ENCODE measurements at regions not wholly inside any gene's neighbourhood (a gene's known extent, or its start where the extent isn't known, plus 50 kb on each side); places are given as distances from the start of the nearest gene placed in this dataset.

- intact Hi-C loops (cut with DNase I) = no loop called here
- H3K36me3 ChIP-seq (replicated peaks in 1 of 2) = no peaks in the 10 kb centered on the region
- no peaks in the 10 kb centered on the region for H3K9me3 ChIP-seq (replicated peaks in 1 of 3)
- no peak for DNase-seq
- H3K27me3 ChIP-seq = no peaks in the 10 kb centered on the region
- no peak overlapping the region for H3K27ac ChIP-seq
- H3K4me1 ChIP-seq (replicated peaks in 1 of 2) = no peaks in the 10 kb centered on the region
- no peak for TF ChIP-seq CTCF (IDR thresholded peaks at IDR 0.05)
- TF ChIP-seq POLR2A (IDR thresholded peaks at IDR 0.05) = no peak
- no peak overlapping the region for H3K4me3 ChIP-seq
These were observed 1179.9 kb downstream of the ZPLD1 start for GRCh38 chr3:103614719-103615118.

GRCh38 chr3:103617961-103618360 lies 1183.1 kb downstream of the ZPLD1 start:
- intact Hi-C loops (cut with DNase I) = no loop called here
- WGBS, 4 donors = 48 to 58% (median 52%) methylated on average over 2 of the region's 2 CpGs
- TF ChIP-seq CTCF (IDR thresholded peaks at IDR 0.05) = no peak
- TF ChIP-seq POLR2A (IDR thresholded peaks at IDR 0.05) = no peak

GRCh38 chr3:103624271-103624670 lies 1189.5 kb downstream of the ZPLD1 start:
- DNase-seq = no peak
- TF ChIP-seq CTCF (IDR thresholded peaks at IDR 0.05) (no peak), POLR2A (IDR thresholded peaks at IDR 0.05) (no peak)
- H3K36me3 ChIP-seq (replicated peaks in 1 of 2) = no peaks in the 10 kb centered on the region
- peaks cover 0 to 3% (median 0%) of the 10 kb centered on the region in 3 donors for H3K9me3 ChIP-seq (replicated peaks in 1 of 3)
- intact Hi-C loops (cut with DNase I) = no loop called here
- WGBS, 4 donors = 26 to 37% (median 32%) methylated on average over 1 of the region's 1 CpG
- H3K27me3 ChIP-seq = no peaks in the 10 kb centered on the region
- no peaks in the 10 kb centered on the region for H3K4me1 ChIP-seq (replicated peaks in 1 of 2)
- H3K4me3 ChIP-seq = no peak overlapping the region
- H3K27ac ChIP-seq = no peak overlapping the region

More at GRCh38 chr3:103617961-103618360, 1183.1 kb downstream of the ZPLD1 start:
- Histone ChIP-seq H3K36me3 (replicated peaks in 1 of 2) (no peaks in the 10 kb centered on the region), H3K4me1 (replicated peaks in 1 of 2) (no peaks in the 10 kb centered on the region), H3K9me3 (replicated peaks in 1 of 3) (no peaks in the 10 kb centered on the region), H3K4me3 (no peak overlapping the region), H3K27me3 (no peaks in the 10 kb centered on the region), H3K27ac (no peak overlapping the region)
- DNase-seq = no peak

GRCh38 chr3:103629391-103629790 lies 1194.6 kb downstream of the ZPLD1 start:
- no peaks in the 10 kb centered on the region for H3K4me1 ChIP-seq (replicated peaks in 1 of 2)
- peaks cover 0 to 3% (median 0%) of the 10 kb centered on the region in 3 donors for H3K9me3 ChIP-seq (replicated peaks in 1 of 3)
- no peaks in the 10 kb centered on the region for H3K27me3 ChIP-seq
- no peak overlapping the region for H3K4me3 ChIP-seq
- H3K36me3 ChIP-seq (replicated peaks in 1 of 2) = no peaks in the 10 kb centered on the region
- no peak overlapping the region for H3K27ac ChIP-seq
- intact Hi-C loops (cut with DNase I) = no loop called here
- TF ChIP-seq POLR2A (IDR thresholded peaks at IDR 0.05) = no peak
- DNase-seq = no peak
- WGBS, 4 donors = 80 to 92% (median 88%) methylated on average over 1 of the region's 1 CpG

- Histone ChIP-seq H3K36me3 (replicated peaks in 1 of 2) (no peaks in the 10 kb centered on the region), H3K27ac (no peak overlapping the region), H3K4me1 (replicated peaks in 1 of 2) (no peaks in the 10 kb centered on the region), H3K4me3 (no peak overlapping the region), H3K9me3 (replicated peaks in 1 of 3) (peaks cover 0 to 5% (median 0%) of the 10 kb centered on the region in 3 donors), H3K27me3 (no peaks in the 10 kb centered on the region)
- 45 to 57% (median 53%) methylated on average over 2 of the region's 2 CpGs for WGBS, 4 donors
- TF ChIP-seq POLR2A (IDR thresholded peaks at IDR 0.05) (no peak), CTCF (IDR thresholded peaks at IDR 0.05) (no peak)
- DNase-seq = no peak
- intact Hi-C loops (cut with DNase I) = no loop called here
These were observed 1209.6 kb downstream of the ZPLD1 start for GRCh38 chr3:103644450-103644849.
